ENCODE measurements at regions not wholly inside any gene's neighbourhood (a gene's known extent, or its start where the extent isn't known, plus 50 kb on each side); places are given as distances from the start of the nearest gene placed in this dataset.

DNA sequence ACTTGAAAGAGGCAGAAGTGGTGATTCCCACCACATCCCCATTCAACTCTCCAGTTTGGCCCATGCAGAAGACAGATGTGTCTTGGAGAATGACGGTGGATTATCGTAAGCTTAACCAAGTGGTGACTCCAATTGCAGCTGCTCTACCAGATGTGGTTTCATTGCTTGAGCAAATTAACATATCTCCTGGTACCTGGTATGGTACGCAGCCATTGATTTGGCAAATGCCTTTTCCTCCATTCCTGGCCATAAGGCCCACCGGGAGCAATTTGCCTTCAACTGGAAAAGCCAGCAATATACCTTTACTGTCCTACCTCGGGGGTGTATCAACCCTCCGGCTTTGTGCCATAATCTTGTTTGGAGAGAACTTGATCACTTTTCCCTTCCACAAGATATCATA, 411.5 kb upstream of the SMIM21 start:
- DNase-seq: no peak

DNA sequence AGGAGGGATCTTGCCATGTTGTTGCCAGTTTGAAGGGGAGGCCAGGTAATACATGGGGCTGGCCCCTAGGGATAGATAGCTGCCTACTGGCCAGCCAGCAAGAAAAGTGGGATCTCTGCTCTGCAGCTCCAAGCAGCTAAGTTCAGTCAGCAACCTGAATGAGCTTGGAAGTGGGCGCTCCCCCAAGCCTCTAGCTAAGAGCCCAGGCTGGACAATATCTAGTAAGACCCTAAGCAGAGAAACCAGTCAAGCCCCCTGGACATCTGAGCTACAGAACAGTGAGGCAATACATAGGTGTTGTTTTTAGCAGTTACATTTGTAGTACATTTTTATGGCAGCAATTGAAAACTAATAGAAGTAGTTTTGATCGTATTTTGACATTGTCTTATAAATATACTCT, 409.8 kb upstream of the SMIM21 start:
- DNase-seq: no peak

DNA sequence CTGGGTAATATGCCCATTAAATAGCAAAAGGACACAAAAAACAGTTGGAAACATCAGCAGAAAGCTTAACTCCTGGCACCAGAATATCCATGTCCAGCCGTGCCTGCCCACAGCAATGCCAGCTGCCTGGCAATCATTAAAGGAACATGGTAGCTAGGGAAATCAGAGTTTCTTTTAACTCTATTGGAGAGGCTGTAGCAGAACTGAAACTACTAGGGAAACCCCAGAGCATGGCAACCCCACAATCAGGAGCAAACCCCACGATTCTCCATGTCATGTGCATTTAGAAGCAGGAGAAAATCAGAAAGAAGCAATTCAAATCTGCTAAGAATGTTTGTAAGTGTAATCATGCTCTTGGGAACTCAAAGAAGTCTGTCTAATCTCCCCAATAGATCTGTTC, 409.0 kb upstream of the SMIM21 start:
- DNase-seq: no peak

DNA sequence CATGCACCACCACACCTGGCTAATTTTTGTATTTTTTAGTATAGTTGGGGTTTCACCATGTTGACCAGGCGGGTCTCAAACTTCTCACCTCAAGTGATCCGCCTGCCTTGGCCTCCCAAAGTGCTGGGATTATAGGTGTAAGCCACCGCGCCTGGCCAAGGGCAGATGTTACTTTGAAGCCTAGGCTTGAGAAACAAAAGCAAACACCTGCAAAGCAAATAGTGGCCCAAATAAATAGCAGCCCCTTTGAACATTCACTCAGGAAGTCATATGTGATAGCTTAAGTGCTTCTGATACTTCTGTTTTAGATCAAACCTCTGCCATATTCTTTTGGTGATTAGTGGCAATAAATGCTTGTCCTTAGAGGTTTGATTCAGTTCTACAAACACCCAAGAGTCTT, 404.5 kb upstream of the SMIM21 start:
- no peak for DNase-seq

DNA sequence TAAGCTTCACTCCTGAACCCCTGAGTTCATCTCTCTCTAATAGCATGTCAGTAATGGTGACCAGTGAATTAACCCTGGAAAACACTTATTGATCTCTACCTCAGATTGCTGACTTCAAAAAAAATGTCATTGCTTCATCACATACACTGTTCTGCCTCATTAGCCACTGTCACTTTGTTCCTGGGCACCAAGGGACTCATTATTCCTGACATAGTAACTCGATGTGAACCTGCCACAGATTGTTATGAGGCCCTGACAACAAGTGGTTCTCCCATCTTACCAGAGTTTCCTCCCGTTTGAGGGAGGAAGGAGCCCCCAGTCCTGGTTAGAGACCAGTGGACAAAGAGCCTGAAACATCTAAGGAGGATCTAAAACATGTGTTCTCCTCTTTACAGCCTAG, 403.3 kb upstream of the SMIM21 start:
- DNase-seq: no peak

DNA sequence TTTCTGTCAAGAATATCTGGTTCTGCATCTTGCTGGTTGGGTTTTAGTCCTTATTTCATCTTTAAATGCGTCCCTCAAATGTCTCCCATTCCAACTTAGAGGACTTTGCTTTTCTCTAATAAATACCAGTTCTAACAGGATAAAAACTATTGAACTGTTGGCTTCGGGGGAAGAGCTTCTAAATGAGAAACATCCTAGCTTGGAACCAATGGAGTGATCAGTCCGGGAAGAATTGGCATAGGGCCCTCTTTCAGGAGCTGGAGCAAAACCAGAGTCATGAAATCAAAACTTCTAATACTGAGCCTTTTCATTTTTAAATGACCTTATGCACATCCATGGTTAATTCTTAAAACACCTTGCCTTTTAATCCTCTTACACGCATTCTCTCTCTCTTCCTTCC, 401.6 kb upstream of the SMIM21 start:
- no peak for DNase-seq

DNA sequence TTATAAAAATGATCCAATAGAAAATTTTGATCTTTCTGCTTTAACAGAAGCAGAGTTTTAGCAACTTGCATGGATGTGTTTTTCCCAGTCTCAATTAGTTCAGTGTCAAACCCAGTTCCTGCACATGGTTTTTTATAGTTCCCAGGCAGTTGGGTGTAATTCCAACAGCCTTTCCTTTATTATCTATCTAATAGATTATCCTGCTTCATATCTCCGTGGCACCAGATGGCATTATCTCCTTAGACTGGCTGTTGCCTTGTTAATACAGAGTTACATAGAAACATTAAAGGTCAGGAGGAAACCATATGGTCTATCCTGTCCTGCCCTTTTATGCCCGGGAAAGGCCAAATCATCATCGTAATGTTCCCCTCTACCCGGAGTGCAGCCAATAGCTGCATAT, 400.9 kb upstream of the SMIM21 start:
- DNase-seq: no peak

DNA sequence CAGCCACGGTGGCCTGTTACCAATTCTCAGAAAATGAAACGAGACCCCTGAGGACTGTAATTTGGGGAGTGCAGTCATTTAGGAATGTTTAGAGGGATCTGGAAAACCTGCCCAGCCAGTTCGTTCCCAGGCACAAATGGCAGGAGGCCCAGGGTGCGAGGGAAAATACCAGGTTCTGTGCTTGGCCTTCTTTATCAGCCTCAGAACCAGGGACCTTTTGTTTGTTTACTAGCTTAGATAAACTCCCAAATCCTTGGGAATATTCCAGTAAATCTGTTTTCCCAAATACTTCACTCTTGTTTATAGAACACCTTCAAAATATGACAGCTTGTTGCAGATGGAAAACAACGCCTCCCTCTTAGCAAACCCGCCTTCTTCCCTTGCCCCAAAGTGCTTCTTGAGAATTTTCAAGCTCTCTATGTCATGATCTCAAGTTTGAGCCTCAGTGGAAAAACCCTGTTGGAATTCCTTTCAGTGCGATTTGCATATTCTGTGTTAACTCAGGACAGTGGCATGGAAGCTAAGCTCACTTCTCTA, 400.3 kb upstream of the SMIM21 start:
- no peak for DNase-seq

DNA sequence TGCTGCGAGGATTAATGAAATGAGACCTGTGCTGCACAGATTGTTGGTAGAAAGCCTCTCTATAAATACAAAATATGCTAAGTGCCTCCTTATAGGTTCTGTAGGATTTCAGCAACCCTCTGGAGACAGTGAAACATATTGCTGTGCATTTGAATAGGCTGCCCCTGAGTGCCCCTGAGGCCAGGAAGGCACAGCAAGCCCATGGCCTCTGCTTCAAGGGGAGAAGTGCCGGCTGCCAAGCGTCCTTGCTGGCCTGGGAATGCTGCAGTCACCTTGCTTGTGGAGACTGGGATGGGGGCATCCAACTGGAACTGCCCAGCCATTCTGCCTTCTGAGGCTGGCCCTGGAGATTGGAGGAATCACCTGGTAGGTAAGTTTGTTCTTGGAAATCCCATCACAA, 397.2 kb upstream of the SMIM21 start:
- DNase-seq: no peak

DNA sequence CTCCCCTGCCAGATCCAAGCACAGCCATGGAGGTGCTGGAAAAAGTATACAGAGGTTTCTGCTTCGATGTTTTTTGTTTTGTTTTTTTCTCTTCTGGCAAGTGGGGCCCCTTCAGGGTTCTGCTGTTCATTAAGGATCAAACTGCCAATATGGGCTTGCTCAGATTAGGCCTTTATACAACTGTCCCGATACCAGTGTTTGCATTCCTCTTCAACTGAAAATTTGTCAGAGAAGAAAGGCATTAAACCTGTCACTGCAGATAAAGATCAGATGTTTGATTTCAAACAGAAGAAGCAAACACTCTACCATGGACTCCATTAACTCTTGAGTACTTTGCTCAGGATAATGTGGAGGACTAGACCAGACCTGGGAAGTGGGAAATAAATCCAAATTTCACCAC, 396.0 kb upstream of the SMIM21 start:
- DNase-seq: no peak

DNA sequence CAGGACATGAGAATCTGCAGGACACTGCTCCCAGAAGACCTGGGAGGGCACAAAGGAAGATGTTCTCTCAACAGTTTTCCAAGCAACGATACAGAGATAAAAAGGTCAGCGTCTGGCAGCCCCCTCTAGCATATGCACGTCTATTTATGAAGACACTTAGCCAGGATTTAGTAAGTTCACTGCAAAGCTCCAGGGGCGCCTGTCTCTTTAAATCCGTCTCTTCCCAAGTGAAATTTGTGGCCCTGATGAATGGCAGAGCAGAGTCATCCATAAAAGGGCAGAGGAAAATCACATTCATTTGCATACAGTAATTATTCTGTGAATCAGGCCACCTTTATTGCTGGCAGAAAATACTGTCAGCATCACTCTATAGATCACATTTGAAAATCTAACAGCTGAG, 390.9 kb upstream of the SMIM21 start:
- DNase-seq: no peak

DNA sequence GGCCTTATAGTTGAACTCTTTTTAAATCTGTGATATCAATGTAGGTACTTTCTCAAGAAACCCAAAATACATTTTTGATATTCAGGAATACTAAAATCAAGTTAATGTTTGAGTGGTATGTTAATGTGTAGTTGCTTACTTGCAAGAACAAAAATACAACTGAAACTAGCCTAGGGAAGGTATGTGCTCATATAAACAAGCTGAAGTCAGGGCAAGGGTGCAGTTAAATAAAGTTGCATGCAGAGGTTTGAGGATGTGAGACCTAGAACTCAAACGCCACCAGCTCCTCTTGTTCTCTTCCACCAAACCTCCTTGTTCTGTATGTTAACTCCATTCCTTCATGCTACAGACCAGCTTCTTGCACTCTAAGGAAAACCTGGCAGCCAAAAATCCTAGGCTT, 388.3 kb upstream of the SMIM21 start:
- DNase-seq: no peak

DNA sequence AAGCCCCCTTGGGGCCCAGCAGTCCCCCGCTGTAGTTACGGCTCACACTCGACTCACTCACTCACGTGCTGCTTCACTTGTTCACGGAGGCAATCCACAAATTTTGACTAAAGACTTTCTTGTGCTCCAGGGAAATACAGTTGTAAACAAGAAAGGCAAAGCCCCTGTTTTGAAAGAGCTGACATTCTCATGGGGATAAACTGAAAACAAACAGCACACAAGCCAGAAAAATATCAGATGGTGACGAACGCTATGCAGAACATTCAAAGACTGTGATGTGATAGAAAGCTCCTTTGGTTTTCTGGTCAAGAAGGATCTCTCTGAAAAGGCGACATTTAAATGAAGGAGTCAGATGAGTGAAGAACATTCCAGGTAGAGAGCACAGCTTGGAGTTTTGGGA, 385.3 kb upstream of the SMIM21 start:
- no peak for DNase-seq

DNA sequence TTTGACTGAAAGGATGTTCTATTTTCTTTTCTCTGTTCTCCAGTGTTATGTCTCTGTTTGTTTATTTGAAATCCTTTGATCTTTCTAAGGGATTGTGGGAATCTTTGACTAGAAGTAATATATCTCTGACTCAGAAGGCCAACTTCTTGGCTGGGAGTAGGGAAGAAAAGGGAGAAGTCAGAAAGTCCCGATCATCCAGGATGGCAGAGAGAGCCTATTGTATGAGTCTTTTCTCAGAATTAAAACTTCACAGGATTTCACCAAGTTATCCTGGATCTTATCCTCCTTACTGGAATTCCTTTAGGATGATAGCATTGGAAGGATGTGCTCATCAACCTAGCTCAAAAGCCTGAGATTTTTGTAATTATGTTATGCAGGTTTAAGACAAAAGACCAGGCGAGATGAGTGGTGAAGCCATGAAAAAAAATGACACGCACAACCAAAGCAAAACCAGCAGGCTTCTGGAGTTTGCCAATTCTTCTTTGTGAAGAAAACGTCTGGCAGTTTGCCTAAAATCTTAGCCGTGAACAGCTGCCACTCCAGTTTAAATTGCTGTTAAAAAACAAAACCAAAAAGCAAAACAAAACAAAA, 383.6 kb upstream of the SMIM21 start:
- no peak for DNase-seq

DNA sequence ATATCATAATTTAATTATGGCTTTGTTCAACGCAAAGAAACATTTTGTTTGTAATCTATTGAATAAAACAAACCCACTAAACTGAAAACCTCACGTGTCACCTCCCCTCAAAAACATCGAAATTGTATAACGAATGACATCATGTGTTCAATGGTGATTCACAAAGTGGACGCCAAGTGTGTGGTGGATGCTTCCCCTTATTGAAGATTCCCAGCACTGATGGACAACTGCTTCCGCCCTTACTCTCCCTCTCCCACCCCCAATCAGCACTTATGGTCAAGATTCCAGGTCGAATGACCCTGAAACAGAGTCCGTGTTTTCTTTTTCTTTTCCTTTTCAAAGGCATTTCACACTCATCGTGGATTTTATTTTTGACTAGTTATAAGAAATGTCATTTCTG, 383.0 kb upstream of the SMIM21 start:
- DNase-seq: no peak

DNA sequence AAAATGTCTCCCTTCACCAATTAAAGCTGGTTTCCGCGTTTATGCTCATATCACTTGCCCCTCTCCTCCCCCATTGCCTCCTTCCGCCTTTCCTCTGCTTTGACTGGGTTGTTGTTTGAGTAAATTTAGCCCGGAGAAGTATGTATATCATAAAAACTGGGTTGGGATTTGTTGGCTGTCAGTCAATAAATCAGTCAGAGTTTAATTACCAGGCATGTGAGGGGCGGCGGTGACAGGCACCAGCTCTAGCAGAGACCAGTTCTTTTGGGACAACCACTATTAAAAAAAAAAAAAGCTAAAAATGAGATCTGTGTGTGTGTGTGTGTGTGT, 382.4 kb upstream of the SMIM21 start:
- no peak for DNase-seq

DNA sequence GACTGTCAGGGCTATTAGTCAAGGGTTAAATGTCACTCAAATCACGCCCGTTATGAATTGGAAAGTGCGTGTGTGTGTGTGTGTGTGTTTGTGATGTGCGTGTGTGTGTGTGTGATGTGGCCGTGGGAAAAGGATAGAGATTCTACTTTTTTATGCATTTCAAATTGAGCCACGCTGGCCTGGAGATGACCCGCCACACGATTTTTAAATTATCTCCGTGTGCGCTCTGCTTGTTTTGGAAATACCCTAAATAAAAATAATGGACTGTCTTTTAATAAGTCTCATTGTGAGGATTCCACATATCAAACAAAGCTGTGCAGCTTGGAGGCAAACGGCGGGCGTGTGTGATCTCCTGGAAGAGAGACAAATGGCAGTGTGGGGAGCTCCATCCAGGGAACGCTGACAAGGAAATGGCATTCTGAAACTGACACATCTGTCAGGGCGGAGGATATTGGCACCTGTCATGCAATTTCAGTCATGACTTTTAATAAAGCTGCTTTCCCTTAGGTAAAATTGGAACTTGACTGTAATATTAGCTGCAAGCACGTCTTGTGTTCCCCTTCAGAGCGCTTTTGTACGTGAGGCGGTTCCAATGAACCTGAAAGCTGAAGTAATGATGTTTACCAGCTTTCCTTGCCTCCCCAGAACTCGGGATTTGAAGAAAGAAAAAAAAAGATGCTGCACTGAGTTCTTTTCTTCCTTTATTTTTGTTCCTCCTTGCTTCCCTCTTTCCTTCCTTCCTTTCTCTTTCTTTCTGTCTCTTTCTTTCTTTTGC, 381.8 kb upstream of the SMIM21 start:
- DNase-seq: no peak

DNA sequence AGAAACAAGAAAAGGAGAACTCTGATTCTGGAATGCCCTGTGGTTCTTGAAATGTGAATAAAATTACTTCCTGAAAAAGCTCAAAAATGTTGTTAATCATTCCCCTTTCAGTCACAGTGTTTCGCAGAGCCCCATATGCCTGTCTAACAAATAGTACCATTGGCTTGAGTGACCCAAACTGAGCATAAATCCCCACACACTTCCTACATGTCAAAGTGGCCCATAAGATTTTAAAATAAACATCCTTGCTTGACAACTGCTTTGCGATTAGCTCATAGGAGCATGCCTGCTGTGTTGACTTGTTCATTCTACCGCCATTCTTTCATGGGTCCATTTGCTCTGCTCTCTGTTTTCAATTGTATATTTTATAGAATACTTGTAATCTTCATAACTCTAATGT, 377.8 kb upstream of the SMIM21 start:
- DNase-seq: no peak

DNA sequence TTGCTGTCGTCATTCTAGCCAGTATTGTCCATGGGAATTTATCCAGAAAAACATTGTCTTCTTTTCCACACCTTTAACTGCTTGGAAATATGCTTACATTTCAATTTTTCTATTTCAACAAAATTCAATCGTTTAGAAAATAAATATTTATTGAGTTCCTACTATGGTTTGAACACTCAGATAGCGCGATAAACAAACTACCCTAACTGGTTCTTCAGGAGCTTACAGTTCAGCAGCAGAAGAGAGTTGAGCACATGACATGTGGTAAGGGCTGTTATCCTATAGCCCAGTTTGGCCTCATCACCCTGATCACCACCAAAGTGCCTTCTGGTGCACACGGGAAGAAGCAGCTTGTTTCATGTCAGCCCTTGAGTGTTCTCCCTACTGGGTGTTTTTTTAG, 375.2 kb upstream of the SMIM21 start:
- DNase-seq: no peak

DNA sequence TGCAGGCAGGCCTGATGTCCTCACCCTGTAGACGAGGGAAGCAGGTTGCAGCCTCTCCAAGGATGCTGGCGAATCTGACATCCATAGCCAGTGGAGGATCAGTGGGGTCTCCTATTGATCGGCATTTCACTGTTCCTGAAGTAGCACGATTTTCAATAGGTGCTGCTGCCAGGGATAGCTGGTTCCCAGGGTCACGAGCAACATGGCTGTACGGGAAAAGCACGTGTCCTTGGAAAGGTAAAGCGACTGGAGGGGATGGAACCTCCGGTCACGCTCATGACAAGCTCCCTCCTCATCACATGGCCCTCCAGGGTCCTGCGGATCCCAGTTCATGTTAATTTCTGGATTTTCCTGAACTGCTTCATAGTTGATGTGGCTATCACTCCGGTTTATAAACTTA, 373.7 kb upstream of the SMIM21 start:
- DNase-seq: no peak

DNA sequence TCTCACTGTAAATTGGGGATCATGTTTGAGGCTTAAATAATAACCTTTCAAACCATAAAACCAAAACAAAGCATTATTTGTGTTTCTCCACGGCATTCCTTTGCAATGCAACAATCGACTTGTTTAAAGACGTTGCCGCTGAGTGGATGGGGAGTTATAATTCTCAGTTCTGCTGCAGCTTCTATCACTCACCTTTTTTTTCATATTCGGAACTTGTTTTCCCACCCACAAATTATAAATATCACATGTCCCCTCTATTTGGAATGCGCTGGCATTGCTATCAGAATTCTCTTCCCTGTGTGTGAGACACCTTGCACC, 372.8 kb upstream of the SMIM21 start:
- DNase-seq: no peak

DNA sequence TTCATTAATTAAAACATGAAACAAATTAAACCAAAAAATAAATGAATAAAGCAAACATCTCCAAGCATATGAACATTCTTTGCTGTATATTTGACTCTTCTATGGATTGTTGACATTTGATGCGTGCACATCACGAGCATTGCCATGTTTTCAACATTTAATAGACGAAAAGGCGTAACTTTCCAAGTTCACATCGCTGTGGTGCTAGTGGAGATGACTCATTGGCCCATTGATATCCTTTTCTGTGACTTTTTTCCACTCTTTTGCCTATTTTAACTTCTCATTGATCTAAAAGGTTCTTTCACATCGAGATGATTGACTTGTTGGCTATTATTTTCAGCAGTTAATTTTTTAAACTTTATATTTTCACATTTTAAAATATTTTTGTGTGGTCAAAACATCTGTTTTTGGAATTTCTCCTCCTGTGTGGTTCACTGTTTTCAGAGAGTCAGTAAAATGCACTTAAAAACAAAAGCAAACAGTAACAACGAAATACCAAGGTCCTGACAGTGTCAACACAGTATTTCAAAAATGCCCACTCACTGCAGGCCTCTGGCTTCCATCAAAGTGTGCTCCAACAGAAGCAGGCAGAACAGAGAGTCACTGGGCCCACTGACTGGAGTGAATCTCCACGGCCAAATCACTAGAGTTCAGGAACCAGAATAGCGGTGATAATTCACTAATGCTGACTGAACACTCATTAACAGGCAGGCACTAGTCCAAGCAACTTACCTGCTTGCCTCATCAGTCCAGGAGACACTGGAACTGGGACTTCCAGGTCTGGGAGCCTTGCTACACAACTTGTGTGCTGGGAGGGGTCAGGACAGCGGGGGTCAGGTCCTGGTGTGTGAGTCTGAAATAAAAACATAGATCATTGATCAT, 372.2 kb upstream of the SMIM21 start:
- DNase-seq: no peak

DNA sequence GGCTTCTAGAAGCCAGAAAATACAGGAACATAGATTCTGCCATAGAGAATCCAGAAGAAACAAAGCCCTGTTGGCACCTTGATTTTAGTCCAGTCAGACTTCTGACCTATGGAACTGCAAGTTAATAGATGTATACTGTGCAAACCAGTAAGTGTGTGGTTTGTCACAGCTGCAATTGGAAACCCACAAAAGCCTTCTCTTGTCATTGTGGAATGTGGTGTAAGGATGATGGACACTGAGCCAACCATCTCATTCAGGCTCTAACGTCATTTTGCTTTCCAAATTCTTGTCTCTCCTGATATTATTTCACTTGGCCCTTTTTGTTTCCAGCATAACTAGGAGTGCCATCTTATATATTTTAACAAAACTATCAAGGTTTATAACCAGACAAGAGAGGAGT, 369.5 kb upstream of the SMIM21 start:
- no peak for DNase-seq

DNA sequence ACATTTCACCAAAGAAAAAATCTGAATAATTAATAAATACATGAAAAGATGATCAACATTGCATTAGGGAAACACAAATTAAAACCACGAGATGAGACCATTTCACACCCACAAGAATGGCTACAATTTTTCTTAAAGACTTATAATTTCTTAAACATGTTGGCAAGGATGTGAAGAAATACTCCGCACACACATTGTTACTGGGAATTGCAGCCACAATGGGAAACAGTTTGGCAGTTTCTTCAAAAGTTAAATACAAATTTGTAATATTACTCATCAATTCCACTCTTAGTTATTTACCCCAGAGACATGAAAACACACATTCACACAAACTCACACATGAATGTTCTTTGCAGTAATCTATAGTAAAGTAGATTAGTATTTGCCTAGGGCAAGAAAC, 363.3 kb upstream of the SMIM21 start:
- no peak for DNase-seq
